WTC11 (cell line): ENCODE measurements at regions not wholly inside any gene's neighbourhood (a gene's known extent, or its start where the extent isn't known, plus 50 kb on each side); places are given as distances from the start of the nearest gene placed in this dataset.

ENCODE experiments used
- ATAC-seq: fragments of 200-7000 bp; cut with Tn5 transposase; 2 replicates; pipeline ENCODE4 v1.10.0; 2021; ENCODE audit warnings: mild to moderate bottlenecking, moderate library complexity
- CTCF ChIA-PET: fragments of 300-600 bp; sonication (Branson Sonifier 250); formaldehyde crosslinking; loops from one replicate; lab custom pipeline; 2021; ENCODE audit warnings: antibody characterized with exemption; lab: Charles Lee
- POLR2A ChIA-PET: fragments of 350-600 bp; sonication (Branson Sonifier 250); formaldehyde crosslinking; loops from one replicate; lab custom pipeline; 2021; ENCODE audit warnings: antibody characterized with exemption; lab: Charles Lee
- DNase-seq: peaks from one replicate; pipeline ENCODE4 v3.0.0; 2021; ENCODE audit warnings: low spot score
- H3K27ac Mint-ChIP-seq: 2 replicates; pipeline ENCODE4 v1.8.0; 2021; ENCODE audit warnings: mixed read lengths
- H3K27me3 Mint-ChIP-seq: 2 replicates; pipeline ENCODE4 v1.8.0; 2021; ENCODE audit warnings: low read depth, mild to moderate bottlenecking, moderate library complexity, mixed read lengths
- H3K36me3 Mint-ChIP-seq: 2 replicates; pipeline ENCODE4 v1.8.0; 2021; ENCODE audit warnings: mixed read lengths
- H3K4me1 Mint-ChIP-seq: 2 replicates; pipeline ENCODE4 v1.8.0; 2022; ENCODE audit warnings: mixed read lengths
- H3K4me3 Mint-ChIP-seq: 2 replicates; pipeline ENCODE4 v1.8.0; 2021; ENCODE audit warnings: mild to moderate bottlenecking, moderate library complexity, mixed read lengths
- H3K9me3 Mint-ChIP-seq: 2 replicates; pipeline ENCODE4 v1.8.0; 2021; ENCODE audit warnings: mixed read lengths
- ATF1 ChIP-seq: sonication (generic); formaldehyde crosslinking; IDR thresholded peaks from 2 replicates; pipeline ENCODE4 v1.8.1; 2023; ENCODE audit warnings: mild to moderate bottlenecking, moderate library complexity, missing genetic modification reagents
- CBFB ChIP-seq: sonication (generic); formaldehyde crosslinking; IDR thresholded peaks from 2 replicates; pipeline ENCODE4 v1.8.1; 2022; ENCODE audit warnings: mild to moderate bottlenecking, low read depth, missing genetic modification reagents
- CREM ChIP-seq: sonication (generic); formaldehyde crosslinking; IDR thresholded peaks from 2 replicates; pipeline ENCODE4 v1.8.1; 2022; ENCODE audit warnings: mild to moderate bottlenecking, missing genetic modification reagents, moderate library complexity
- ELF4 ChIP-seq: sonication (generic); formaldehyde crosslinking; IDR thresholded peaks from 2 replicates; pipeline ENCODE4 v1.8.1; 2022; ENCODE audit warnings: low read depth, mild to moderate bottlenecking, moderate library complexity, missing genetic modification reagents
- ESRRA ChIP-seq: sonication (generic); formaldehyde crosslinking; IDR thresholded peaks from 2 replicates; pipeline ENCODE4 v1.8.1; 2022; ENCODE audit warnings: mild to moderate bottlenecking, missing genetic modification reagents, borderline replicate concordance
- ETV6 ChIP-seq: sonication (generic); formaldehyde crosslinking; IDR thresholded peaks from 2 replicates; pipeline ENCODE4 v1.8.1; 2022; ENCODE audit warnings: mild to moderate bottlenecking, missing genetic modification reagents
- HMGA2 ChIP-seq: fragments of 250-450 bp; sonication (Bioruptor Pico); IDR thresholded peaks from 2 replicates; pipeline ENCODE4 v1.4.0; 2021; ENCODE audit warnings: mild to moderate bottlenecking, moderate library complexity
- JUN ChIP-seq: sonication (generic); formaldehyde crosslinking; IDR thresholded peaks from 2 replicates; pipeline ENCODE4 v1.8.0; 2023; ENCODE audit warnings: mild to moderate bottlenecking, missing genetic modification reagents
- MAX ChIP-seq: sonication (generic); formaldehyde crosslinking; IDR thresholded peaks from 2 replicates; pipeline ENCODE4 v1.8.0; 2022; ENCODE audit warnings: mild to moderate bottlenecking, missing genetic modification reagents
- NR1H2 ChIP-seq: sonication (generic); formaldehyde crosslinking; IDR thresholded peaks from 2 replicates; pipeline ENCODE4 v1.9.0; 2021; ENCODE audit warnings: mild to moderate bottlenecking, moderate library complexity, missing genetic modification reagents
- OVOL2 ChIP-seq: fragments of 250-450 bp; sonication (Bioruptor Pico); IDR thresholded peaks from 2 replicates; pipeline ENCODE4 v1.9.0; 2021; ENCODE audit warnings: mild to moderate bottlenecking, borderline replicate concordance
- PRDM15 ChIP-seq: sonication (generic); formaldehyde crosslinking; IDR thresholded peaks from 2 replicates; pipeline ENCODE4 v1.8.0; 2022; ENCODE audit warnings: missing genetic modification reagents
- PRRX2 ChIP-seq: fragments of 250-450 bp; sonication (Bioruptor Pico); IDR thresholded peaks from 2 replicates; pipeline ENCODE4 v1.8.0; 2021; ENCODE audit warnings: mild to moderate bottlenecking
- SOX15 ChIP-seq: fragments of 250-450 bp; sonication (Bioruptor Pico); IDR thresholded peaks from 2 replicates; pipeline ENCODE4 v1.9.0; 2021; ENCODE audit warnings: mild to moderate bottlenecking
- TEAD4 ChIP-seq: sonication (generic); formaldehyde crosslinking; IDR thresholded peaks from 2 replicates; pipeline ENCODE4 v1.8.0; 2022; ENCODE audit warnings: mild to moderate bottlenecking, missing genetic modification reagents
- TP53 ChIP-seq: sonication (generic); formaldehyde crosslinking; IDR thresholded peaks from 2 replicates; pipeline ENCODE4 v1.8.1; 2023; ENCODE audit warnings: mild to moderate bottlenecking, missing genetic modification reagents
- ZNF121 ChIP-seq: sonication (generic); formaldehyde crosslinking; IDR thresholded peaks from 2 replicates; pipeline ENCODE4 v1.8.0; 2023; ENCODE audit warnings: missing genetic modification reagents
- ZNF232 ChIP-seq: sonication (generic); formaldehyde crosslinking; IDR thresholded peaks from 2 replicates; pipeline ENCODE4 v1.8.0; 2022; ENCODE audit warnings: mild to moderate bottlenecking, missing genetic modification reagents
- TF ChIP-seq, protein P1 (sequence below): fragments of 250-450 bp; sonication (Bioruptor Pico); conservative IDR thresholded peaks from 2 replicates; pipeline ENCODE4 v1.9.0; 2021; ENCODE audit warnings: mild to moderate bottlenecking
- TF ChIP-seq, protein P2 (sequence below): sonication (generic); formaldehyde crosslinking; IDR thresholded peaks from 2 replicates; pipeline ENCODE4 v1.8.1; 2023; ENCODE audit warnings: mild to moderate bottlenecking, missing genetic modification reagents, borderline replicate concordance
- TF ChIP-seq, protein P3 (sequence below): fragments of 200-600 bp; IDR thresholded peaks from 2 replicates; pipeline ENCODE4 v1.8.0; 2022; ENCODE audit warnings: antibody characterized with exemption

DNA sequence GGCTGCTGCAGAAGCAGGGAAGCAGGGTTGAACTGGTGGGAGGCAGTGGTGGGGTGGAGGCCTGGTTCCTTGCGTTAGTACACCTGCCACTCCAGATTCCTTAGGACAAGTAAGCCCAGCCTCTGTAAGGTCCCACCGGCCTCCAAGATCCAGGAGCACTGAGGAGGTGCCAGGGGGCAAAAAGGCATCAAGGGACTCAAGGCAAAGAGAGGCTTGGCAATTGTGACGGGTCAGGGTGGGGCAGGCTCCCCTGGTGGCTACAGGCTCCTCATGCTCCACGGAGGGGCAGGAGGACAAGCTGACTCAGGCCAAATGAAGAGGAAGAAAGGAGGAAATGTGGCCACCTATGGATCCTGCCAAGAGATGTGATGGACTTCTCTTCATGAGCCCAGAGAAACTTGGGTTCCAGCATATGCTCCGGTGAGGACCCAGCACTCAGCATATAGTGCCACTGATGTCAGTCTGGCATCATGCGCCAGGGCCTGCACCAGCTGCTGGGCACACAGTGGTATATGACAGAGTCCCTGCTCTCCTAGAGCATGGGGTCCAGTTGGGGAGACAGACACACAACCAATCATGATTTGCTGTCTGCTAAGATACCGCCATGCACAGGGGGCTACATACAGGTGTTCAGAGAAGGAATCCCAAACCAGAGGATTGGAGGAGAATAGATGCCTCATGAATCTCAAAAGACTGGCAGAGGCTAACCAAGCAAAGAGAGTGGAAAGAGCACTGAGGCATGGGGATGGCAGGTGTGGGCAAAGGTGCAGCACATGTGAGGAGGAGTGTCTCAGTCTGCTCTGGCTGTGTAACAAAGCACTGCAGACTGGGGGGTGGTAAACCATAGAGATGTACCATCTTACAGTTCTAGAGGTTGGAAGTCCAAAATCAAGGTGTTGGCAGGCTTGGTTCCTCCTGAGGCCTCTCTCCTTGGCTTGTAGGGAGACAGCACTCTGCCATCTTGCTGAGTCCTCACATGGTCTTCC, 249.7 kb downstream of the RHOU start:
- Mint-ChIP-seq H3K36me3 (no peaks in the 10 kb centered on the region), H3K4me3 (no peak overlapping the region), H3K9me3 (0 out of 2 replicates have a peak, but pooled peaks cover 3% of the 10 kb centered on the region), H3K27me3 (peaks cover 2% of the 10 kb centered on the region; the same call in 1 of the 2 replicates), H3K27ac (no peak overlapping the region), H3K4me1 (peaks cover 37% of the 10 kb centered on the region)
- POLR2A ChIA-PET = no interaction called here
- ATAC-seq (no peak), DNase-seq (no peak)
- TF ChIP-seq ESRRA (CRISPR knock-in tag) (no peak), SOX15 (CRISPR knock-in tag) (no peak), CREM (CRISPR knock-in tag) (no peak), HMGA2 (CRISPR knock-in tag) (no peak), NR1H2 (no peak), JUN (no peak), ZNF121 (CRISPR knock-in tag) (no peak), ZNF232 (no peak)
- CTCF ChIA-PET = interaction anchor here (1.2 to 1.4 kb wide), 2 partner anchors 38 to 44 kb away, joined by 3 read pairs; no protein-coding TSS in a partner anchor

DNA sequence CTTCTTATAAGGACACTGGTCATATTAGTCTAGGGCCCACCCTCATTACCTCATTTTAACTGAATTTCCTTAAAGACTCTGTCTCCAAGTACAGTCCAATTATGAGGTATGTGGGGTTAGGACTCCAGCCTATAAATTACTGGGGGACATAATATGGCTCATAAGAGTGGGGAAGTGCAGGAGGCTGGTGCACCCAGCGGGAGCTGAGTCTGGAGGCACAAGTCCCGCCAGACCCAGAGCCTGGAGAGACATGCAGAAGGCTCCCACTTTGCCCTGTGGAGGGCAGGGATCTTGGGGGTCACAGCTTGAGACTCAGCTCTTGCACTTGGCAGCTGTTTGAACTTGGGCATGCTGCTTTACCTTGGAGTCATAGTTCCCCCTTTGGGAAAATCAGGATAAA, 250.4 kb downstream of the RHOU start:
- no peak overlapping the region for H3K4me3 Mint-ChIP-seq
- TF ChIP-seq ESRRA (CRISPR knock-in tag) = no peak
- TF ChIP-seq PRDM15 (CRISPR knock-in tag) = no peak
- TF ChIP-seq TEAD4 (CRISPR knock-in tag) = no peak
- TF ChIP-seq CBFB (CRISPR knock-in tag) = no peak
- no peak for TF ChIP-seq PRRX2 (CRISPR knock-in tag)
- no peak for TF ChIP-seq ELF4
- no peak for TF ChIP-seq ATF1 (CRISPR knock-in tag)
- TF ChIP-seq HMGA2 (CRISPR knock-in tag) = no peak
- no peak for TF ChIP-seq ETV6 (CRISPR knock-in tag)
- TF ChIP-seq, protein P1, sequence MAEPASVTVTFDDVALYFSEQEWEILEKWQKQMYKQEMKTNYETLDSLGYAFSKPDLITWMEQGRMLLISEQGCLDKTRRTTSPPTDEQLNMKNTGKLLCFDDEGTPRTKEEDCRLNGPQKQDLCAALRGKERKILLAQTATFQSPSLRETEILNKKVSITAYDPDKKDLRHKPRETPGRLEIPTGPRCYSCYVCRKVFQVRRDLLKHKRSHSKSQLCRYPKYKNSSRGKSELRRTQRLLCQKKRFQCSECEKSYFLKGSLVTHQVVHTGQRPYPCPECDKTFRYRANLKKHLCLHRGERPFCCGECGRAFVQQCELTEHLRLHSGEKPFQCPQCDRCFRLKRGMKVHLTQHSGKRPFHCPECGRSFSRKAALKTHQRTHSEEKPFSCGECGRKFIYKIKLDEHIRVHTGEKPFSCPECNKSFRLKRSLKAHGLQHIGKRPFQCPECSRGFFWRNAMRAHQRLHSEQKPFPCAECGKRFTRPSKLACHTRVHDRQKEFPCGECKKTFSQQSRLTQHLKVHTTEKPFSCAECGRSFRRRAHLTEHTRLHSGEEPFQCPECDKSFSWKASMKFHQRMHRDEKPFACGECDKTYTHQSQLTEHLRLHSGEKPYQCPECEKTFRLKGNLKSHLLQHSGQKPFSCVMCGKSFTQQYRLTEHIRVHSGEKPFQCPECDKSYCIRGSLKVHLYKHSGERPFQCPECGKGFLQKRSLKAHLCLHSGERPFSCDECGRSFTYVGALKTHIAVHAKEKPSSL = no peak
- no peak for TF ChIP-seq MAX (CRISPR knock-in tag)
- TF ChIP-seq, protein P2, sequence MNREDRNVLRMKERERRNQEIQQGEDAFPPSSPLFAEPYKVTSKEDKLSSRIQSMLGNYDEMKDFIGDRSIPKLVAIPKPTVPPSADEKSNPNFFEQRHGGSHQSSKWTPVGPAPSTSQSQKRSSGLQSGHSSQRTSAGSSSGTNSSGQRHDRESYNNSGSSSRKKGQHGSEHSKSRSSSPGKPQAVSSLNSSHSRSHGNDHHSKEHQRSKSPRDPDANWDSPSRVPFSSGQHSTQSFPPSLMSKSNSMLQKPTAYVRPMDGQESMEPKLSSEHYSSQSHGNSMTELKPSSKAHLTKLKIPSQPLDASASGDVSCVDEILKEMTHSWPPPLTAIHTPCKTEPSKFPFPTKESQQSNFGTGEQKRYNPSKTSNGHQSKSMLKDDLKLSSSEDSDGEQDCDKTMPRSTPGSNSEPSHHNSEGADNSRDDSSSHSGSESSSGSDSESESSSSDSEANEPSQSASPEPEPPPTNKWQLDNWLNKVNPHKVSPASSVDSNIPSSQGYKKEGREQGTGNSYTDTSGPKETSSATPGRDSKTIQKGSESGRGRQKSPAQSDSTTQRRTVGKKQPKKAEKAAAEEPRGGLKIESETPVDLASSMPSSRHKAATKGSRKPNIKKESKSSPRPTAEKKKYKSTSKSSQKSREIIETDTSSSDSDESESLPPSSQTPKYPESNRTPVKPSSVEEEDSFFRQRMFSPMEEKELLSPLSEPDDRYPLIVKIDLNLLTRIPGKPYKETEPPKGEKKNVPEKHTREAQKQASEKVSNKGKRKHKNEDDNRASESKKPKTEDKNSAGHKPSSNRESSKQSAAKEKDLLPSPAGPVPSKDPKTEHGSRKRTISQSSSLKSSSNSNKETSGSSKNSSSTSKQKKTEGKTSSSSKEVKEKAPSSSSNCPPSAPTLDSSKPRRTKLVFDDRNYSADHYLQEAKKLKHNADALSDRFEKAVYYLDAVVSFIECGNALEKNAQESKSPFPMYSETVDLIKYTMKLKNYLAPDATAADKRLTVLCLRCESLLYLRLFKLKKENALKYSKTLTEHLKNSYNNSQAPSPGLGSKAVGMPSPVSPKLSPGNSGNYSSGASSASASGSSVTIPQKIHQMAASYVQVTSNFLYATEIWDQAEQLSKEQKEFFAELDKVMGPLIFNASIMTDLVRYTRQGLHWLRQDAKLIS (CRISPR knock-in tag) = no peak
- TF ChIP-seq, protein P3, sequence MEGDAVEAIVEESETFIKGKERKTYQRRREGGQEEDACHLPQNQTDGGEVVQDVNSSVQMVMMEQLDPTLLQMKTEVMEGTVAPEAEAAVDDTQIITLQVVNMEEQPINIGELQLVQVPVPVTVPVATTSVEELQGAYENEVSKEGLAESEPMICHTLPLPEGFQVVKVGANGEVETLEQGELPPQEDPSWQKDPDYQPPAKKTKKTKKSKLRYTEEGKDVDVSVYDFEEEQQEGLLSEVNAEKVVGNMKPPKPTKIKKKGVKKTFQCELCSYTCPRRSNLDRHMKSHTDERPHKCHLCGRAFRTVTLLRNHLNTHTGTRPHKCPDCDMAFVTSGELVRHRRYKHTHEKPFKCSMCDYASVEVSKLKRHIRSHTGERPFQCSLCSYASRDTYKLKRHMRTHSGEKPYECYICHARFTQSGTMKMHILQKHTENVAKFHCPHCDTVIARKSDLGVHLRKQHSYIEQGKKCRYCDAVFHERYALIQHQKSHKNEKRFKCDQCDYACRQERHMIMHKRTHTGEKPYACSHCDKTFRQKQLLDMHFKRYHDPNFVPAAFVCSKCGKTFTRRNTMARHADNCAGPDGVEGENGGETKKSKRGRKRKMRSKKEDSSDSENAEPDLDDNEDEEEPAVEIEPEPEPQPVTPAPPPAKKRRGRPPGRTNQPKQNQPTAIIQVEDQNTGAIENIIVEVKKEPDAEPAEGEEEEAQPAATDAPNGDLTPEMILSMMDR = no peak
- TF ChIP-seq OVOL2 (CRISPR knock-in tag) = no peak
- no peak for TF ChIP-seq ZNF121 (CRISPR knock-in tag)
- TF ChIP-seq SOX15 (CRISPR knock-in tag) = no peak
- no peak for TF ChIP-seq TP53 (CRISPR knock-in tag)
- H3K9me3 Mint-ChIP-seq = 0 out of 2 replicates have a peak, but pooled peaks cover 3% of the 10 kb centered on the region
- peaks cover 34% of the 10 kb centered on the region for H3K4me1 Mint-ChIP-seq
- H3K27me3 Mint-ChIP-seq = peaks cover 2% of the 10 kb centered on the region; the same call in 1 of the 2 replicates
- ATAC-seq = no peak
- CTCF ChIA-PET = interaction anchor here (1.0 to 1.5 kb wide), 7 partner anchors 10 to 250 kb away, joined by 3 to 4 read pairs (median 3); no protein-coding TSS in a partner anchor
- DNase-seq = no peak
- POLR2A ChIA-PET = no interaction called here
- H3K27ac Mint-ChIP-seq = no peak overlapping the region
- no peaks in the 10 kb centered on the region for H3K36me3 Mint-ChIP-seq
